SK-N-SH treated with all-trans-retinoic acid at 6 μM for 48 hours (cell line): ENCODE measurements at regions not wholly inside any gene's neighbourhood (a gene's known extent, or its start where the extent isn't known, plus 50 kb on each side); places are given as distances from the start of the nearest gene placed in this dataset.

Source experiments
- ATAC-seq: fragments of 200-7000 bp; cut with Tn5 transposase; 3 replicates; pipeline ENCODE4 v1.9.1; 2020; ENCODE audit warnings: mild to moderate bottlenecking, moderate library complexity
- ARNTL ChIP-seq: fragments of 450-650 bp; formaldehyde crosslinking; IDR thresholded peaks from 2 replicates; pipeline ENCODE4 v1.5.0; 2020; ENCODE audit warnings: low read depth, mild to moderate bottlenecking, moderate library complexity, borderline replicate concordance
- BACH2 ChIP-seq: fragments of 250-450 bp; sonication (Bioruptor Pico); IDR thresholded peaks from 2 replicates; pipeline ENCODE4 v1.9.0; 2021; ENCODE audit warnings: mild to moderate bottlenecking, borderline replicate concordance
- CSDC2 ChIP-seq: fragments of 250-450 bp; sonication (Bioruptor Pico); IDR thresholded peaks from 2 replicates; pipeline ENCODE4 v1.5.0; 2020; ENCODE audit warnings: mild to moderate bottlenecking, moderate library complexity
- ESRRG ChIP-seq: fragments of 250-450 bp; sonication (Bioruptor Pico); IDR thresholded peaks from 2 replicates; pipeline ENCODE4 v1.6.1; 2021; ENCODE audit warnings: mild to moderate bottlenecking
- GLIS3 ChIP-seq: fragments of 250-450 bp; sonication (Bioruptor Pico); IDR thresholded peaks from 2 replicates; pipeline ENCODE4 v1.5.0; 2020; ENCODE audit warnings: mild to moderate bottlenecking, moderate library complexity
- ISL1 ChIP-seq: fragments of 250-450 bp; sonication (Bioruptor Pico); IDR thresholded peaks from 2 replicates; pipeline ENCODE4 v2.1.2; 2022; ENCODE audit warnings: mild to moderate bottlenecking, moderate library complexity
- OSR1 ChIP-seq: fragments of 250-450 bp; sonication (Bioruptor Pico); IDR thresholded peaks from 2 replicates; pipeline ENCODE4 v1.8.0; 2022; ENCODE audit warnings: moderate library complexity, mild to moderate bottlenecking, inconsistent platforms
- PPARA ChIP-seq: fragments of 250-450 bp; sonication (Bioruptor Pico); IDR thresholded peaks from 2 replicates; pipeline ENCODE4 v1.5.0; 2020; ENCODE audit warnings: mild to moderate bottlenecking, borderline replicate concordance
- RARB ChIP-seq: fragments of 250-450 bp; sonication (Bioruptor Pico); IDR thresholded peaks from 2 replicates; pipeline ENCODE4 v1.8.0; 2021; ENCODE audit warnings: mild to moderate bottlenecking, moderate library complexity
- SNAI2 ChIP-seq: fragments of 250-450 bp; sonication (Bioruptor Pico); IDR thresholded peaks from 2 replicates; pipeline ENCODE4 v1.5.0; 2020; ENCODE audit warnings: mild to moderate bottlenecking, moderate library complexity
- TCF4 ChIP-seq: fragments of 250-450 bp; sonication (Bioruptor Pico); IDR thresholded peaks from 2 replicates; pipeline ENCODE4 v1.8.0; 2021; ENCODE audit warnings: mild to moderate bottlenecking, moderate library complexity, borderline replicate concordance
- TOX ChIP-seq: fragments of 250-450 bp; sonication (Bioruptor Pico); IDR thresholded peaks from 2 replicates; pipeline ENCODE4 v1.8.0; 2021; ENCODE audit warnings: mild to moderate bottlenecking, moderate library complexity, borderline replicate concordance
- ZC3H10 ChIP-seq: fragments of 250-450 bp; sonication (Bioruptor Pico); IDR thresholded peaks from 2 replicates; pipeline ENCODE4 v1.5.1; 2021; ENCODE audit warnings: mild to moderate bottlenecking, moderate library complexity
- ZFP3 ChIP-seq: fragments of 250-450 bp; sonication (Bioruptor Pico); IDR thresholded peaks from 2 replicates; pipeline ENCODE4 v1.5.0; 2020; ENCODE audit warnings: mild to moderate bottlenecking, moderate library complexity
- ZFP30 ChIP-seq: fragments of 450-650 bp; formaldehyde crosslinking; IDR thresholded peaks from 2 replicates; pipeline ENCODE4 v1.5.0; 2022; ENCODE audit warnings: mild to moderate bottlenecking, moderate library complexity
- ZNF565 ChIP-seq: fragments of 450-650 bp; formaldehyde crosslinking; conservative IDR thresholded peaks from 2 replicates; pipeline ENCODE4 v1.5.0; 2020; ENCODE audit warnings: low read depth, mild to moderate bottlenecking, moderate library complexity
- ZNF70 ChIP-seq: fragments of 450-650 bp; formaldehyde crosslinking; IDR thresholded peaks from 2 replicates; pipeline ENCODE4 v1.5.0; 2020; ENCODE audit warnings: mild to moderate bottlenecking, moderate library complexity
- ZNF8 ChIP-seq: fragments of 450-650 bp; formaldehyde crosslinking; IDR thresholded peaks from 2 replicates; pipeline ENCODE4 v1.5.0; 2020; ENCODE audit warnings: mild to moderate bottlenecking, moderate library complexity
- TF ChIP-seq, protein P1 (sequence below): fragments of 250-450 bp; sonication (Bioruptor Pico); IDR thresholded peaks from 2 replicates; pipeline ENCODE4 v1.5.1; 2020; ENCODE audit warnings: low read depth, mild to moderate bottlenecking, moderate library complexity
- TF ChIP-seq, protein P2 (sequence below): fragments of 250-450 bp; sonication (Bioruptor Pico); IDR thresholded peaks from 2 replicates; pipeline ENCODE4 v1.8.0; 2021; ENCODE audit warnings: low read depth, mild to moderate bottlenecking, moderate library complexity, borderline replicate concordance
- TF ChIP-seq, protein P3 (sequence below): fragments of 250-450 bp; sonication (Bioruptor Pico); IDR thresholded peaks from 2 replicates; pipeline ENCODE4 v1.5.1; 2021; ENCODE audit warnings: mild to moderate bottlenecking, moderate library complexity

DNA sequence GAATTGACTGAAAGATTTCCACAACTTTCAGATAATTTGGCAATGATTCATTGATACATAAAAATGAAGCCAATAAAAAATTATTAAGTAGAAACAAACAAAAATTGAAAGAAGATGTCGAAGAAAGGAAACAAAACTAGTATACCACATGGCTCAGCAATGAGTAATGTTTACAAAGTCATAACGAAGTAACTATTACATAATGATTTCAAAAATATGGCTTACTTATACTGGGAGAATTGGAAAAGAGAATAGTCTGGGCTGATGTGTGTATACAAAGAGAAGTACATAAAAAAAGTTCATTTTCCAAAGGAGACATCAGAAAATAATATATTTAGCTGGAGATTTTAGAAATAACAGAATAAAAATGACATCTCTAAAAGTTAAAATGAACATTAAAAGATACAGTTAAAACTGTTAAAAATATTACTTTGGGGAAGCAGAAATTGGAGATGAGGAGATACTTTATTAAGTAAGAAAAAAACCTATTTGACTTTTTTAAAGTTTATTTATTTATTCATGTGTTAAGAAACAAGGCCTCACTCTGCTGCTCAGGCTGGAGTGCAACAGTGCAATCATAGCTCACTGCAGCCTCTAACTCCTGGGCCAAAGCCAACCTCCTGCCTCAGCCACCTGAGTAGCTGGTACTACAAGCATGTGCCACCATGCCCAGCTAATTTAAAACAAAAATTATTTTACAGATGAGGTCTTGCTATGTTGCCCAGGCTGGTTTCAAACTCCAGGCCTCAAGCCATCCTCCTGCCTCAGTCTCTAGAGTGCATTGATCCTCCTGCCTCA, 409.7 kb upstream of the PIK3C3 start:
- TF ChIP-seq ZFP30 (CRISPR knock-in tag), result no peak
- no peak for TF ChIP-seq ISL1
- TF ChIP-seq, protein P1, sequence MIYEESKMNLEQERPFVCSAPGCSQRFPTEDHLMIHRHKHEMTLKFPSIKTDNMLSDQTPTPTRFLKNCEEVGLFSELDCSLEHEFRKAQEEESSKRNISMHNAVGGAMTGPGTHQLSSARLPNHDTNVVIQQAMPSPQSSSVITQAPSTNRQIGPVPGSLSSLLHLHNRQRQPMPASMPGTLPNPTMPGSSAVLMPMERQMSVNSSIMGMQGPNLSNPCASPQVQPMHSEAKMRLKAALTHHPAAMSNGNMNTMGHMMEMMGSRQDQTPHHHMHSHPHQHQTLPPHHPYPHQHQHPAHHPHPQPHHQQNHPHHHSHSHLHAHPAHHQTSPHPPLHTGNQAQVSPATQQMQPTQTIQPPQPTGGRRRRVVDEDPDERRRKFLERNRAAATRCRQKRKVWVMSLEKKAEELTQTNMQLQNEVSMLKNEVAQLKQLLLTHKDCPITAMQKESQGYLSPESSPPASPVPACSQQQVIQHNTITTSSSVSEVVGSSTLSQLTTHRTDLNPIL (CRISPR knock-in tag), result no peak
- TF ChIP-seq ZNF8, result no peak
- no peak for TF ChIP-seq RARB
- no peak for TF ChIP-seq TOX (CRISPR knock-in tag)
- TF ChIP-seq ZNF70 (CRISPR knock-in tag), result no peak
- TF ChIP-seq ARNTL, result no peak
- TF ChIP-seq OSR1 (CRISPR knock-in tag), result no peak
- no peak for TF ChIP-seq GLIS3
- TF ChIP-seq TCF4 (CRISPR knock-in tag), result no peak
- no peak for ATAC-seq

DNA sequence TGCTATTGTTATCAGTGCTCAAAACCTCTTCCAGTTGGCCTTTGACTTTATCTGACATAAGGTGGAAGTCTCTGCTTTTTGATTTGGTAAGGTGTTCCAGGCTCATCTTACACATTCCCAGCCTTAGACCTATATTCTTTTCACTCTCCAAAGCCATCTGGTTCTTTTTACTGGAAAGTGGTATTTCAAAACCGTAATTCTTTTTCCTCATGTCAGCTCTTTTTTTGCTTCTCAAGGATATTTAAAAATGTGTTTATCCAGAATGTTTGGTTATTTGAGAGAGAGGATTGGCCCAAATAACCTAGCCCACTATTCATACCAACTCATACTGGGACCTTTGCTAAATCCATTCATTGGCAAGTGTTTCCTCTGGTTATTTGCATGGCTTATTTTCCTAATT, 411.2 kb upstream of the PIK3C3 start:
- ATAC-seq, result no peak
- no peak for TF ChIP-seq ZNF565 (CRISPR knock-in tag)
- no peak for TF ChIP-seq BACH2 (CRISPR knock-in tag)
- TF ChIP-seq PPARA, result no peak
- TF ChIP-seq ZFP3 (CRISPR knock-in tag), result no peak
- no peak for TF ChIP-seq TOX (CRISPR knock-in tag)
- no peak for TF ChIP-seq CSDC2
- no peak for TF ChIP-seq ZFP30 (CRISPR knock-in tag)
- TF ChIP-seq ZC3H10 (CRISPR knock-in tag), result no peak
- TF ChIP-seq SNAI2 (CRISPR knock-in tag), result no peak
- TF ChIP-seq ZNF70 (CRISPR knock-in tag), result no peak
- no peak for TF ChIP-seq ESRRG (CRISPR knock-in tag)
- no peak for TF ChIP-seq GLIS3
- TF ChIP-seq, protein P2, sequence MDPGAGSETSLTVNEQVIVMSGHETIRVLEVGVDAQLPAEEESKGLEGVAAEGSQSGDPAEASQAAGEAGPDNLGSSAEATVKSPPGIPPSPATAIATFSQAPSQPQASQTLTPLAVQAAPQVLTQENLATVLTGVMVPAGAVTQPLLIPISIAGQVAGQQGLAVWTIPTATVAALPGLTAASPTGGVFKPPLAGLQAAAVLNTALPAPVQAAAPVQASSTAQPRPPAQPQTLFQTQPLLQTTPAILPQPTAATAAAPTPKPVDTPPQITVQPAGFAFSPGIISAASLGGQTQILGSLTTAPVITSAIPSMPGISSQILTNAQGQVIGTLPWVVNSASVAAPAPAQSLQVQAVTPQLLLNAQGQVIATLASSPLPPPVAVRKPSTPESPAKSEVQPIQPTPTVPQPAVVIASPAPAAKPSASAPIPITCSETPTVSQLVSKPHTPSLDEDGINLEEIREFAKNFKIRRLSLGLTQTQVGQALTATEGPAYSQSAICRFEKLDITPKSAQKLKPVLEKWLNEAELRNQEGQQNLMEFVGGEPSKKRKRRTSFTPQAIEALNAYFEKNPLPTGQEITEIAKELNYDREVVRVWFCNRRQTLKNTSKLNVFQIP (CRISPR knock-in tag), result no peak
- TF ChIP-seq, all 23 proteins: peak for 0

DNA sequence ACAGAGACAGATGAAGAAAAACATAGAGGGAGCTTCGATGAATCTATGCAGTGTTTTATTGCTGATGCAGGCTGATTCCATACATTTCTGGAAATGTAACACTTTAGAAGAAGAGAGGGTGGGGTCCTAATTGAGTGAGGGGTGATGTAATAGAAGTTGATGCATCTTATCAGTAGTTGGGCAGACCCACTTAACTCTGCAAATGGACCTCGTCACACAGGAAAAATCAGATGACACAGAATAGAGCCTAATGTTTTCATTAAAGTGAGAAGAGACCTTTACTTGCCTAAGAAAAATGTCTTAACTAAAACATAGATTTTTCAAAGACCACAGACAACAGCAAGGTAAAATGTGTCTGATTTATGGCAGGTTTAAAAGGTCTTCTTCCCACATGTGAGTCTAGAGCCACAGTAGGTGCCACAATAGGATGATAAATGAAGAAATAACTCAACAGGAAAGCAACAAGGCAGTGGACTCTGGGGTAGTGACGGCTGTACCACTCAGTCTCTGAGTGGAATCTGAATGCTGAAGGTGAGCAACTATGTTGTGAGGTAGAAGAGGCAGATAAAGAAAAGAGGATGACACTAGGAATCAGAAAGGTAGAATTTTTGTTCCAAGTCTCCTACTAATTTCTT, 414.7 kb upstream of the PIK3C3 start:
- TF ChIP-seq TCF4 (CRISPR knock-in tag) (no peak), PPARA (no peak), ZFP3 (CRISPR knock-in tag) (no peak)
- ATAC-seq, result no peak

DNA sequence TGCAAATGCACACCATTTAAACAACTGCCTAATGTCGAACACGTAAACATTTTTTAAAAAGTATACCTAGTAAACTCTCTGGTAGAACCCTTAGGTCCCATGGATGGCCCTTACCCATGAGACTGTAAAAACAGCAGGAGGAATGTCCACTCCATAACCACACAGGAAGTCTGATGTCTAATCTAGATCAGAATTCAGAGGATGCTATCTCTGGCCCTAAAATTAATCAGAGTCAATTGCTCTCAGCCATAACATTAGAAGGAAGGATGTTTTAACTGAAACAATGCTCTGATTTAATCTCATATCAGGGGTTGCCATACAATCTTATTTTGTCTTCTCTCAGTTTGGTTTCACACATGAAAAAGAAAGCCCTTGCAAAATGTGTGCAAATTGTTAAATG, 416.3 kb upstream of the PIK3C3 start:
- ATAC-seq, result no peak
- TF ChIP-seq PPARA (no peak), ARNTL (no peak), BACH2 (CRISPR knock-in tag) (no peak), OSR1 (CRISPR knock-in tag) (no peak), ISL1 (no peak), ZNF565 (CRISPR knock-in tag) (no peak)
- TF ChIP-seq, protein P2 (CRISPR knock-in tag), result no peak
- TF ChIP-seq, protein P3, sequence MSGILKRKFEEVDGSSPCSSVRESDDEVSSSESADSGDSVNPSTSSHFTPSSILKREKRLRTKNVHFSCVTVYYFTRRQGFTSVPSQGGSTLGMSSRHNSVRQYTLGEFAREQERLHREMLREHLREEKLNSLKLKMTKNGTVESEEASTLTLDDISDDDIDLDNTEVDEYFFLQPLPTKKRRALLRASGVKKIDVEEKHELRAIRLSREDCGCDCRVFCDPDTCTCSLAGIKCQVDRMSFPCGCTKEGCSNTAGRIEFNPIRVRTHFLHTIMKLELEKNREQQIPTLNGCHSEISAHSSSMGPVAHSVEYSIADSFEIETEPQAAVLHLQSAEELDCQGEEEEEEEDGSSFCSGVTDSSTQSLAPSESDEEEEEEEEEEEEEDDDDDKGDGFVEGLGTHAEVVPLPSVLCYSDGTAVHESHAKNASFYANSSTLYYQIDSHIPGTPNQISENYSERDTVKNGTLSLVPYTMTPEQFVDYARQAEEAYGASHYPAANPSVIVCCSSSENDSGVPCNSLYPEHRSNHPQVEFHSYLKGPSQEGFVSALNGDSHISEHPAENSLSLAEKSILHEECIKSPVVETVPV, result no peak
- TF ChIP-seq, all 23 proteins: peak for 0
